SU-DHL-6 (cell line): ENCODE measurements at regions not wholly inside any gene's neighbourhood (a gene's known extent, or its start where the extent isn't known, plus 50 kb on each side); places are given as distances from the start of the nearest gene placed in this dataset.

ENCODE experiments used
- H2AFZ ChIP-seq: fragments of 200-600 bp; sonication (generic); 2 replicates; pipeline ENCODE4 v1.6.1; 2014; ENCODE audit warnings: low read depth, mild to moderate bottlenecking, moderate library complexity, mixed read lengths, antibody characterized with exemption, low read length; ENCODE audit not compliant: severe bottlenecking
- H3F3A ChIP-seq: fragments of 200-600 bp; shearing (Covaris generic); 2 replicates; pipeline ENCODE4 v1.6.0; 2016; ENCODE audit warnings: antibody characterized with exemption, mild to moderate bottlenecking; ENCODE audit not compliant: insufficient read depth
- H3K27ac ChIP-seq: fragments of 200-600 bp; sonication (generic); 2 replicates; pipeline ENCODE4 v1.5.1; 2016; ENCODE audit warnings: low read depth, mild to moderate bottlenecking, low read length, moderate library complexity, mixed read lengths
- H3K27me3 ChIP-seq: fragments of 200-600 bp; sonication (generic), shearing (Covaris generic); 2 replicates; pipeline ENCODE4 v1.6.0; 2014; ENCODE audit warnings: mild to moderate bottlenecking, low read length
- H3K36me3 ChIP-seq: fragments of 200-600 bp; sonication (generic); 2 replicates; pipeline ENCODE4 v1.6.1; 2014; ENCODE audit warnings: mild to moderate bottlenecking, low read length, mixed read lengths
- H3K4me2 ChIP-seq: fragments of 300-600, 200-600 bp; shearing (Covaris generic), sonication (generic); 2 replicates; pipeline ENCODE4 v1.6.0; 2014; ENCODE audit warnings: low read length, low read depth, mild to moderate bottlenecking; ENCODE audit not compliant: poor library complexity, severe bottlenecking
- H3K4me3 ChIP-seq: fragments of 200-600 bp; sonication (generic); 2 replicates; pipeline ENCODE4 v1.5.1; 2014; ENCODE audit warnings: antibody characterized with exemption, low read length, mild to moderate bottlenecking, mixed read lengths; ENCODE audit not compliant: insufficient read depth, poor library complexity, severe bottlenecking
- H3K79me2 ChIP-seq: fragments of 200-600 bp; sonication (generic); 2 replicates; pipeline ENCODE4 v1.6.1; 2014; ENCODE audit warnings: mild to moderate bottlenecking, low read length, moderate library complexity; ENCODE audit not compliant: insufficient read depth
- H3K9ac ChIP-seq: fragments of 200-600 bp; sonication (generic); 2 replicates; pipeline ENCODE4 v1.7.0; 2014; ENCODE audit warnings: mild to moderate bottlenecking, low read length
- H3K9me2 ChIP-seq: fragments of 200-600 bp; sonication (generic); replicated peaks from 2 replicates; pipeline ENCODE4 v1.6.1; 2014; ENCODE audit warnings: low read length; ENCODE audit not compliant: insufficient read depth
- H3K9me3 ChIP-seq: fragments of 200-600 bp; sonication (generic); 2 replicates; pipeline ENCODE4 v1.6.1; 2014; ENCODE audit warnings: low read length, mixed read lengths; ENCODE audit not compliant: insufficient read depth
- H4K20me1 ChIP-seq: fragments of 200-600 bp; sonication (generic); 2 replicates; pipeline ENCODE4 v1.6.1; 2014; ENCODE audit warnings: low read depth, mild to moderate bottlenecking, antibody characterized with exemption, low read length, moderate library complexity, mixed read lengths
- CTCF ChIP-seq: fragments of 200-600 bp; sonication (generic); IDR thresholded peaks from one replicate; pipeline ENCODE4 v1.5.1; 2017; ENCODE audit warnings: antibody characterized with exemption, mild to moderate bottlenecking, low read length, moderate library complexity; ENCODE audit not compliant: insufficient read depth, poor library complexity, severe bottlenecking
- EZH2phosphoT487 ChIP-seq: fragments of 200-600 bp; sonication (generic), shearing (Covaris generic); conservative IDR thresholded peaks from 2 replicates; pipeline ENCODE4 v1.6.1; 2018; ENCODE audit warnings: mild to moderate bottlenecking, antibody characterized with exemption, low read length, moderate library complexity, mixed read lengths

GRCh38 chr5:40404613-40405012 is 275.1 kb upstream of the PTGER4 start:
- no peak overlapping the region for H3K27ac ChIP-seq
- no peaks in the 10 kb centered on the region for H3K9me2 ChIP-seq
- no peaks in the 10 kb centered on the region for H3K9me3 ChIP-seq
- H3K4me3 ChIP-seq: no peak overlapping the region
- H4K20me1 ChIP-seq: no peaks in the 10 kb centered on the region
- H3K79me2 ChIP-seq: no peaks in the 10 kb centered on the region
- no peak overlapping the region for H2AFZ ChIP-seq
- no peak overlapping the region for H3K9ac ChIP-seq
- no peaks in the 10 kb centered on the region for H3F3A ChIP-seq
- no peak overlapping the region for H3K4me2 ChIP-seq
- no peaks in the 10 kb centered on the region for H3K27me3 ChIP-seq
- H3K36me3 ChIP-seq: no peaks in the 10 kb centered on the region
- TF ChIP-seq EZH2phosphoT487: no peak
- no peak for TF ChIP-seq CTCF

- no peak overlapping the region for H3K9ac ChIP-seq
- no peaks in the 10 kb centered on the region for H3K27me3 ChIP-seq
- TF ChIP-seq CTCF (no peak), EZH2phosphoT487 (no peak)
- H3K4me3 ChIP-seq: no peak overlapping the region
- no peaks in the 10 kb centered on the region for H4K20me1 ChIP-seq
- no peak overlapping the region for H2AFZ ChIP-seq
- no peaks in the 10 kb centered on the region for H3K79me2 ChIP-seq
- H3K4me2 ChIP-seq: no peak overlapping the region
- H3K27ac ChIP-seq: no peak overlapping the region
- no peaks in the 10 kb centered on the region for H3K36me3 ChIP-seq
- no peaks in the 10 kb centered on the region for H3K9me2 ChIP-seq
- H3K9me3 ChIP-seq: no peaks in the 10 kb centered on the region
- H3F3A ChIP-seq: no peaks in the 10 kb centered on the region
Measured at GRCh38 chr5:40402007-40402364, 277.7 kb upstream of the PTGER4 start.

- Histone ChIP-seq H3K27ac (no peak overlapping the region), H3K9ac (no peak overlapping the region), H3K9me2 (no peaks in the 10 kb centered on the region), H3K79me2 (no peaks in the 10 kb centered on the region), H3F3A (no peaks in the 10 kb centered on the region), H4K20me1 (no peaks in the 10 kb centered on the region), H3K9me3 (no peaks in the 10 kb centered on the region), H2AFZ (no peak overlapping the region), H3K4me3 (no peak overlapping the region), H3K36me3 (no peaks in the 10 kb centered on the region), H3K4me2 (no peak overlapping the region), H3K27me3 (no peaks in the 10 kb centered on the region)
- TF ChIP-seq CTCF: no peak
- TF ChIP-seq EZH2phosphoT487: no peak
Measured at GRCh38 chr5:40401284-40402006, 278.3 kb upstream of the PTGER4 start.
